ENCODE measurements at regions not wholly inside any gene's neighbourhood (a gene's known extent, or its start where the extent isn't known, plus 50 kb on each side); places are given as distances from the start of the nearest gene placed in this dataset.

- DNase-seq (ENCODE audit: low spot score) = no peak
Measured at GRCh38 chr13:40302351-40302750, 364.1 kb downstream of the FOXO1 start.

GRCh38 chr13:40304391-40304790 is 362.1 kb downstream of the FOXO1 start:
- DNase-seq (ENCODE audit: low spot score) = no peak

- DNase-seq (ENCODE audit: low spot score) = no peak
Measured at GRCh38 chr13:40306817-40307216, 359.6 kb downstream of the FOXO1 start.

GRCh38 chr13:40309881-40310280 is 356.6 kb downstream of the FOXO1 start:
- no peak for DNase-seq (ENCODE audit: low spot score)

GRCh38 chr13:40311356-40312101 is 354.9 kb downstream of the FOXO1 start:
- DNase-seq (ENCODE audit: low spot score) = no peak

GRCh38 chr13:40313269-40314200 is 352.9 kb downstream of the FOXO1 start:
- no peak for DNase-seq (ENCODE audit: low spot score)

GRCh38 chr13:40315416-40316064 is 350.9 kb downstream of the FOXO1 start:
- no peak for DNase-seq (ENCODE audit: low spot score)

- DNase-seq (ENCODE audit: low spot score) = no peak
Measured at GRCh38 chr13:40316301-40316700, 350.1 kb downstream of the FOXO1 start.

GRCh38 chr13:40317980-40318327 is 348.5 kb downstream of the FOXO1 start:
- no peak for DNase-seq (ENCODE audit: low spot score)

GRCh38 chr13:40318366-40318765 is 348.1 kb downstream of the FOXO1 start:
- DNase-seq (ENCODE audit: low spot score) = no peak

GRCh38 chr13:40319699-40320579 is 346.5 kb downstream of the FOXO1 start:
- peak; percentile 49 for DNase-seq (ENCODE audit: low spot score)

- DNase-seq (ENCODE audit: low spot score) = no peak
Measured at GRCh38 chr13:40328091-40328490, 338.4 kb downstream of the FOXO1 start.

- no peak for DNase-seq (ENCODE audit: low spot score)
Measured at GRCh38 chr13:40329781-40330485, 336.5 kb downstream of the FOXO1 start.

GRCh38 chr13:40330950-40331349 is 335.5 kb downstream of the FOXO1 start:
- no peak for DNase-seq (ENCODE audit: low spot score)

GRCh38 chr13:40331802-40332201 is 334.6 kb downstream of the FOXO1 start:
- no peak for DNase-seq (ENCODE audit: low spot score)

- DNase-seq (ENCODE audit: low spot score) = no peak
Measured at GRCh38 chr13:40333226-40333625, 333.2 kb downstream of the FOXO1 start.

- DNase-seq (ENCODE audit: low spot score) = no peak
Measured at GRCh38 chr13:40334031-40334430, 332.4 kb downstream of the FOXO1 start.

GRCh38 chr13:40334616-40335015 is 331.8 kb downstream of the FOXO1 start:
- DNase-seq (ENCODE audit: low spot score) = no peak

GRCh38 chr13:40336228-40337221 is 329.9 kb downstream of the FOXO1 start:
- DNase-seq (ENCODE audit: low spot score) = no peak

GRCh38 chr13:40337651-40338050 is 328.8 kb downstream of the FOXO1 start:
- no peak for DNase-seq (ENCODE audit: low spot score)

Measured in SW480 (cell line).